ENCODE measurements at regions not wholly inside any gene's neighbourhood (a gene's known extent, or its start where the extent isn't known, plus 50 kb on each side); places are given as distances from the start of the nearest gene placed in this dataset.
"Not testable (repeated sequence)": the region's sequence is repeated elsewhere in the genome, so short reads cannot be mapped to it uniquely, and the experiment has no call there.

GRCh38 chr9:135303865-135304499 is 175.6 kb upstream of the PPP1R26 start:
- no peak for TF ChIP-seq CTCF (IDR thresholded peaks at IDR 0.05; ENCODE audit: insufficient read depth, low read depth, low read length)
- no peaks in the 10 kb centered on the region for H3K27me3 ChIP-seq (ENCODE audit: control insufficient read depth, insufficient read depth, low read length)

GRCh38 chr9:135304886-135305285 is 174.7 kb upstream of the PPP1R26 start:
- no peak for TF ChIP-seq CTCF (IDR thresholded peaks at IDR 0.05; ENCODE audit: insufficient read depth, low read depth, low read length)
- ChIA-PET CTCF (no interaction called here), POLR2A (no interaction called here)
- H3K27me3 ChIP-seq (ENCODE audit: control insufficient read depth, insufficient read depth, low read length): no peaks in the 10 kb centered on the region
- H3K36me3 ChIP-seq (ENCODE audit: control insufficient read depth, insufficient read depth, low read length): no peaks in the 10 kb centered on the region
- no peak overlapping the region for H3K4me3 ChIP-seq (ENCODE audit: low read depth, low read length)
- DNase-seq (ENCODE audit: low read depth): no peak

More at GRCh38 chr9:135303865-135304499, 175.6 kb upstream of the PPP1R26 start:
- ChIA-PET CTCF (no interaction called here), POLR2A (no interaction called here)
- no peaks in the 10 kb centered on the region for H3K36me3 ChIP-seq (ENCODE audit: control insufficient read depth, insufficient read depth, low read length)
- DNase-seq (ENCODE audit: low read depth): no peak
- no peak overlapping the region for H3K4me3 ChIP-seq (ENCODE audit: low read depth, low read length)

- ChIA-PET CTCF (no interaction called here), POLR2A (no interaction called here)
- no peaks in the 10 kb centered on the region for H3K27me3 ChIP-seq (ENCODE audit: control insufficient read depth, insufficient read depth, low read length)
- H3K4me3 ChIP-seq (ENCODE audit: low read depth, low read length): no peak overlapping the region
- no peaks in the 10 kb centered on the region for H3K36me3 ChIP-seq (ENCODE audit: control insufficient read depth, insufficient read depth, low read length)
- TF ChIP-seq CTCF (IDR thresholded peaks at IDR 0.05; ENCODE audit: insufficient read depth, low read depth, low read length): no peak
- no peak for DNase-seq (ENCODE audit: low read depth)
These were observed 173.9 kb upstream of the PPP1R26 start for GRCh38 chr9:135305546-135306180.

GRCh38 chr9:135306699-135307098 is 172.9 kb upstream of the PPP1R26 start:
- CTCF ChIA-PET: interaction anchor here (0.6 kb wide), 1 partner anchor 24 kb away, joined by 3 read pairs; no protein-coding TSS in a partner anchor
- TF ChIP-seq CTCF (IDR thresholded peaks at IDR 0.05; ENCODE audit: insufficient read depth, low read depth, low read length): no peak
- no peak overlapping the region for H3K4me3 ChIP-seq (ENCODE audit: low read depth, low read length)

GRCh38 chr9:135307300-135307699 is 172.3 kb upstream of the PPP1R26 start:
- CTCF ChIA-PET: no interaction called here
- no peak for DNase-seq (ENCODE audit: low read depth)
- Histone ChIP-seq H3K4me3 (ENCODE audit: low read depth, low read length) (no peak overlapping the region), H3K27me3 (ENCODE audit: control insufficient read depth, insufficient read depth, low read length) (no peaks in the 10 kb centered on the region), H3K36me3 (ENCODE audit: control insufficient read depth, insufficient read depth, low read length) (no peaks in the 10 kb centered on the region)
- no peak for TF ChIP-seq CTCF (IDR thresholded peaks at IDR 0.05; ENCODE audit: insufficient read depth, low read depth, low read length)
- POLR2A ChIA-PET: no interaction called here

More at GRCh38 chr9:135306699-135307098, 172.9 kb upstream of the PPP1R26 start:
- Histone ChIP-seq H3K27me3 (ENCODE audit: control insufficient read depth, insufficient read depth, low read length) (no peaks in the 10 kb centered on the region), H3K36me3 (ENCODE audit: control insufficient read depth, insufficient read depth, low read length) (no peaks in the 10 kb centered on the region)
- DNase-seq (ENCODE audit: low read depth): no peak
- POLR2A ChIA-PET: no interaction called here

- POLR2A ChIA-PET: not testable (repeated sequence)
These were observed 171.7 kb upstream of the PPP1R26 start for GRCh38 chr9:135307919-135308318.

More at GRCh38 chr9:135307919-135308318, 171.7 kb upstream of the PPP1R26 start:
- H3K27me3 ChIP-seq (ENCODE audit: control insufficient read depth, insufficient read depth, low read length); H3K4me3 ChIP-seq (ENCODE audit: low read depth, low read length); H3K36me3 ChIP-seq (ENCODE audit: control insufficient read depth, insufficient read depth, low read length); CTCF ChIA-PET; DNase-seq (ENCODE audit: low read depth): not testable (repeated sequence)
